ENCODE measurements at regions not wholly inside any gene's neighbourhood (a gene's known extent, or its start where the extent isn't known, plus 50 kb on each side); places are given as distances from the start of the nearest gene placed in this dataset.
"Not testable (repeated sequence)": the region's sequence is repeated elsewhere in the genome, so short reads cannot be mapped to it uniquely, and the experiment has no call there.

DNA sequence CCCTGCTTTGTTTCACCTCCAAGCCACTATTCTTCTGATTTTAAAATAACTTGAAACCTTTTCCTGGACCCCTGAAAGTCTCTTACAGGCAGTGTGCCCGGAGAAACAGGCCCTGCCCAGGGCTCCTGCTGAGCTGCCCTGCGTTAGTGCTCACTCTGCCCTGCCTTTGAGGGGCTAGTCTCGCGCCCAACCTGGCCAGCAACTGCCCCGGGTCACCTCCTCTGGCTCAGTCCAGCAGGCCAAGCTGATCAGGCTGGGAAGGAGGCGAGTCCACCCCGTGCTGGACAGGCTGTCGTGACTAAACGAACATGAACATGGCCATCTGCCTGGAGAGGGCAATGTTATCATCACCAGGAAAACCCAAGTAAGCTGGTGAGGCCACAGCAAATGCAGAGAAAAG, 245.4 kb downstream of the ANKRD60 start:
- no peak for DNase-seq (ENCODE audit: low read depth, low spot score)
- in situ Hi-C loops (cut with HindIII; ENCODE audit: low sequenced_read_pairs), result no loop called here
- H3K4me3 ChIP-seq (ENCODE audit: low read depth, low read length), result no peak overlapping the region
- no peak for TF ChIP-seq CTCF (IDR thresholded peaks at IDR 0.05; ENCODE audit: low read depth, low read length)

DNA sequence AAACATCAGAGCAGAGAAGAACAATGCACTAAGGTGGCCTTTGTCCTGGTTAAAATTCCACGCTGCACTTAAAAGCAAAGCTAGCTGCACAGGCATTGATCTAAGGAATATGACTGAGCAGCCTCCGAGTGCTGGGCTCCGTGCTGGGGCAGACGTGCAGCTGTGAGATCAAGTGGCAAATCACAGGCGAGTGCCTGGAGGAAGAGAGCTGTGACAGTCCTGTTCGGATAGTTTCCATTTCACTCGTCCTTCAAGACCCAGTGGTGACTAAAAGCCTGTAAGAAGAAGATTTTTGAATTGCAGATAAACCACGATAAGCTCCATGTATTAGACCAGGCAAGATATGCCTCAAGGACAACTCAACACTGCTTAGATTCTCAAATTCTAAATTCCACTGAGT, 247.9 kb downstream of the ANKRD60 start:
- no peak for DNase-seq (ENCODE audit: low read depth, low spot score)
- H3K4me3 ChIP-seq (ENCODE audit: low read depth, low read length), result no peak overlapping the region
- in situ Hi-C loops (cut with HindIII; ENCODE audit: low sequenced_read_pairs), result no loop called here
- TF ChIP-seq CTCF (IDR thresholded peaks at IDR 0.05; ENCODE audit: low read depth, low read length), result no peak

DNA sequence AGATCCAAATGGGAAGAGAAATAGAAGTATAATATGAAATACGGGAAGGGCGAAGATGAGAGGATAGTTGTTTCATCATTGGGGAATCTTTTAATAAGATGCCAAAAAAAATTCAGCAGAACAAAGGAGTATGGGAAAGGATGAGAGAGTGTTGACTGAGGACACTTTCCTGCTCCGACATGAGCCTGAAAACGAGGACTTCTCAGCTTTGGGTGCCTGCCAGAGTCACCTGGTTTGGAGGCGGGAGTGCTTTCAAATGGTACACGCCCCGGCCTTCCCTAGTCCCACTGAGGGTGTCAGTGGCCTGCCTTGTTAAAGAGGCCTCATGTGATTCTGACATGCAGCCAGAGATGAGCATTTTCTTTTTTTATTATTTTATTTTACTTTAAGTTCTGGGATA, 250.9 kb downstream of the ANKRD60 start:
- no peak for TF ChIP-seq CTCF (IDR thresholded peaks at IDR 0.05; ENCODE audit: low read depth, low read length)
- H3K4me3 ChIP-seq (ENCODE audit: low read depth, low read length), result no peak overlapping the region
- DNase-seq (ENCODE audit: low read depth, low spot score), result no peak
- in situ Hi-C loops (cut with HindIII; ENCODE audit: low sequenced_read_pairs), result no loop called here

- H3K4me3 ChIP-seq (ENCODE audit: low read depth, low read length), result no peak overlapping the region
- DNase-seq (ENCODE audit: low read depth, low spot score), result no peak
- TF ChIP-seq CTCF (IDR thresholded peaks at IDR 0.05; ENCODE audit: low read depth, low read length), result no peak
- in situ Hi-C loops (cut with HindIII; ENCODE audit: low sequenced_read_pairs), result no loop called here
Measured at GRCh38 chr20:57977141-57977540, 251.3 kb downstream of the ANKRD60 start.

DNA sequence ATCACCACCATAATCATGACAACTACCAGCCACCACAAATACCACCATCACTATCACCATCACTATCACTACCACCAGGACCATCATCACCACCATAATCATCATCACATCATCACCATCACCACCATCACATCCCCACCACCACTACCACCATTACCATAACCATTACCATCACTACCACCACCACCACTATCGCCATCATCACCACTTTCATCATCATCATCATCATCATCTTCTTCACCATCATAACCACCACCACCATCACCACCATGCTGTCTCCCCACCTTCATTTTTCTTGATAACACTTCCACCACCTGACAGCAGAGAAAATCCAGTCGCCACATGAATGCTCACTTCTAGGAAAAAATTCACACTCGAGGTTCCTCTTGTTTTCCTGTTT, 253.6 kb downstream of the ANKRD60 start:
- no peak for DNase-seq (ENCODE audit: low read depth, low spot score)
- H3K4me3 ChIP-seq (ENCODE audit: low read depth, low read length), result no peak overlapping the region
- TF ChIP-seq CTCF (IDR thresholded peaks at IDR 0.05; ENCODE audit: low read depth, low read length), result no peak
- in situ Hi-C loops (cut with HindIII; ENCODE audit: low sequenced_read_pairs), result no loop called here

DNA sequence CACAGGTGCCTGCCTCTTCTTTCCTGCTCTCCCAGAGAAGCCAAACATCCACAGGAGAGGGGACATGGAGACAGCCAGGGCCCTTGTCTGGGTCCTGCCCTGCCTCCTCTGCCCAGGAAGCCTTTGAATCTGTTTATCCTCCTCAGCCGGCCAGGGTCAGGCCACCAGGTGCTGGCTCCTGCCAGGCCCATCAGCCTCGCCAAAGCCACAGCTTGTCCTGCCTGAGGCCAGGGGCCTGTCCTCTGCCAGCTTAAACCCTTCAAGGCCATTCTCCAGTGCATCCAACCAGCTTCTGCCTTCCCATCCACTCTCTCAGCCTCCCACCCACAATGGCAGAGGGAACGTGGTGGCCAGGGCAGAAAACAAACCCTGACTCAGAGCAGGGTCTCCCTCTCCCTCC, 254.6 kb downstream of the ANKRD60 start:
- no peak for DNase-seq (ENCODE audit: low read depth, low spot score)
- H3K4me3 ChIP-seq (ENCODE audit: low read depth, low read length), result no peak overlapping the region
- TF ChIP-seq CTCF (IDR thresholded peaks at IDR 0.05; ENCODE audit: low read depth, low read length), result no peak
- in situ Hi-C loops (cut with HindIII; ENCODE audit: low sequenced_read_pairs), result no loop called here

DNA sequence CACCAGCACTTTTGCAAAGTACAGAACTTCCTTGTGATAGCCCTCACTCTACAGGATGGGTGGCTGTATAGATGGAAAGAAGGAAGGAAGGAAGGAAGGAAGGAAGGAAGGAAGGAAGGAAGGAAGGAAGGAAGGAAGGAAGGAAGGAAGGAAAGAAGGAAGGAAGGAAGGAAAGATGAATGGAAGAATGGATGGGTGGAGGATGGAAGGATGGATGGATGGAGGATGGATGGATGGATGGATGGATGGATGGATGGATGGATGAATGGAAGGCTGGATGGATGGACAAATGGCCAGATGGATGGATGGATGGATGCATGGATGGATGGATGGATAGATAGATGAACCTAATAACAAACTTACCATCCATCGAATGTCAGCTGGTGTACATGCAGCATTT, 256.9 kb downstream of the ANKRD60 start:
- in situ Hi-C loops (cut with HindIII; ENCODE audit: low sequenced_read_pairs); DNase-seq (ENCODE audit: low read depth, low spot score); H3K4me3 ChIP-seq (ENCODE audit: low read depth, low read length): not testable (repeated sequence)
